ENCODE measurements at regions not wholly inside any gene's neighbourhood (a gene's known extent, or its start where the extent isn't known, plus 50 kb on each side); places are given as distances from the start of the nearest gene placed in this dataset.

GRCh38 chr7:25855854-25856782 lies 295.9 kb upstream of the NFE2L3 start:
- H3K4me3 ChIP-seq (ENCODE audit: low read depth, low read length): peak overlapping the region; percentile 60
- peak; percentile 75 for DNase-seq (ENCODE audit: low read depth)
- no peak for TF ChIP-seq CTCF (conservative IDR thresholded peaks at IDR 0.05; ENCODE audit: low read depth, low read length)

GRCh38 chr7:25857376-25858067 lies 294.5 kb upstream of the NFE2L3 start:
- DNase-seq (ENCODE audit: low read depth): peak; percentile 83
- peak overlapping the region; percentile 54 for H3K4me3 ChIP-seq (ENCODE audit: low read depth, low read length)
- TF ChIP-seq CTCF (conservative IDR thresholded peaks at IDR 0.05; ENCODE audit: low read depth, low read length): no peak

GRCh38 chr7:25858200-25858524 lies 293.8 kb upstream of the NFE2L3 start:
- no peak for TF ChIP-seq CTCF (conservative IDR thresholded peaks at IDR 0.05; ENCODE audit: low read depth, low read length)
- no peak for DNase-seq (ENCODE audit: low read depth)
- no peak overlapping the region for H3K4me3 ChIP-seq (ENCODE audit: low read depth, low read length)

DNA sequence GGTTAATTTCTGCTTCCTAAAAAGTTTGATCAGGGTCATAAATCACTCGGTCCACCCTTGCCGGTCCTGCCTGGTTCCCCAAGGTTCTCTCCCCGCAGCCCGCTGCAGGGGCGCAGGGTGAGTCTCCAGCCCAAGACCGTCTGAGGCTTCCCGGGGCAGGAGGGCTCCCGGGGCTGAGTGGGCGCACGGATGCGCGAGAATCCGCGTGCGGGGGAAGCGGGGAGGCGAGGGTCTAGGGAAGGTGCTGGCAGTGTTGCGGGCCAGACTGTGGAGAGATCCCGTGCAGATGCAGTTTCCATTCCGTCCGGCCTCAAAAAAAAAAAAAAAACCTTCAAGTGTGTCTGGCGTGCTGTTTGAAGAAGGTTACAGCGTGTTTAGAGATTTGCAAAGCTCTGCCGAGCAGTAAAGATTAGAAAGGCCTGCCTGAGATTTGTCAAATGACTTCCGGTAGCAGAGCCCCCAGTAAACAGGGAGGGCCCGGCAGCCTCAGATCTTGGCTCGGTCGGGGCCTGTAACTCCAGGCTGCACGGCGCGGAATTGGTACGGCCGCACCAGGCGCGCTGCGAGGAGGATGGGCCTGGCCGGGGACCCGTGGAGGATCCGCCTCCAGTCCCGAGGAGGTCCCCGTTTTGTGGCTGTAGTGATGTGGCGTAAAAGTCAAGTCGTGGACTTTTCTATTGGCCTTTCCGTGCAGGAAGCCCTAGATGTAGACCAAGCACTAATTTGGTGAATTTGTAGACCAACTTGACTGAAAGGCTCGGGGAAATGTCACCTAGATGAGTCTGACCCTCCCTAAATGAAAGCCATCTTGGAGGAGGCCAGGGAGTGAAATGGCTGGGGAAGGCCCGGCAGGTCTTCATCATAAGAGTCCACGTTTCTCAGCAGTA lies 293.2 kb upstream of the NFE2L3 start:
- H3K4me3 ChIP-seq (ENCODE audit: low read depth, low read length): no peak overlapping the region
- DNase-seq (ENCODE audit: low read depth): no peak
- no peak for TF ChIP-seq CTCF (conservative IDR thresholded peaks at IDR 0.05; ENCODE audit: low read depth, low read length)

DNA sequence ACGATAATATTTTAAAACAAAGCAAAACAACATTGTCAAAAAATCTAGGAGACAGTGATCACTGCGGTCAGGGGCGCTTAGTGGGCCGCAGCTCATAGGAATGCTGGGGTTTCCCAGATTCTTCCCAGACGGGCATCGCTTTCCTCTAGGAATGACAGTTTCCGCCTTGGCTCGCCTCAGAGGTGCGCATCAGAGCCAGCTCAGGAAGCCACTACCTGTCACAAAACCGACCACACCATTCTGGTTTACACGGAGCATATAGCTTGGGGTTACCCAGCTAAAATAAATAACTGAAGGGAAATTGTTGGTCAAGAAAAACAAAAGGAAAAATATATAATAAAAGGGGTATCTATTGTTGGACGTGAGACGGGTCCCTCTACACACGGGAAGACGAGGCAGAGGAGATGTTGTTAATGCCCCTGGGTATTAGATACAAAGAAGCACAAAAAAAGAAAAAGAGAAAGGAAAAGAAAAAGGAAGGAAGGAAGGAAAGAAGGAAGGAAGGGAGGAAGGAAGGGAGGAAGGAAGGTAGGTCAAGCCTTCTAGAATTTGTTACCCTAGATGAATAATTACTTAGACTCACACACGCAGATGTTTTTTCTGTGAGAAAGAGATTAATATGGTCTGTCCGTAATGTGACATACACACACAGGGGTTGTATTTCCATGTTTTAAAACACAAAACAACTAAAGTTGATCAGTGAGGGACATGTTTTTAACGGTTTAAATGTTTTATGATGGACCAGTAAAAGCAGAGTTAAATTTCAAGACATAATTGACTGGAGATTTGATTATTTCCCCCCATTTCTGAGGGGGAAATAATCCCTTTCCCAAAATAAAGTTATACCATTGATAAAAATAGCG lies 292.4 kb upstream of the NFE2L3 start:
- no peak for DNase-seq (ENCODE audit: low read depth)
- H3K4me3 ChIP-seq (ENCODE audit: low read depth, low read length): no peak overlapping the region
- no peak for TF ChIP-seq CTCF (conservative IDR thresholded peaks at IDR 0.05; ENCODE audit: low read depth, low read length)

Data from choroid plexus epithelial cell (primary cell).